ENCODE measurements at regions not wholly inside any gene's neighbourhood (a gene's known extent, or its start where the extent isn't known, plus 50 kb on each side); places are given as distances from the start of the nearest gene placed in this dataset.

- no peak for DNase-seq
Measured at GRCh38 chr13:60757501-60758215, 360.6 kb downstream of the TDRD3 start.

GRCh38 chr13:60756306-60756705 is 359.3 kb downstream of the TDRD3 start:
- no peak for DNase-seq

- DNase-seq = no peak
Measured at GRCh38 chr13:60755380-60756163, 358.6 kb downstream of the TDRD3 start.

- no peak for DNase-seq
Measured at GRCh38 chr13:60754211-60755090, 357.4 kb downstream of the TDRD3 start.

- DNase-seq = no peak
Measured at GRCh38 chr13:60753641-60754040, 356.6 kb downstream of the TDRD3 start.

- no peak for DNase-seq
Measured at GRCh38 chr13:60745343-60745742, 348.3 kb downstream of the TDRD3 start.

- no peak for DNase-seq
Measured at GRCh38 chr13:60733933-60734332, 336.9 kb downstream of the TDRD3 start.

- no peak for DNase-seq
Measured at GRCh38 chr13:60727140-60727539, 330.1 kb downstream of the TDRD3 start.

- DNase-seq = no peak
Measured at GRCh38 chr13:60721063-60721462, 324.0 kb downstream of the TDRD3 start.

- DNase-seq = no peak
Measured at GRCh38 chr13:60720590-60720989, 323.6 kb downstream of the TDRD3 start.

GRCh38 chr13:60716313-60716712 is 319.3 kb downstream of the TDRD3 start:
- DNase-seq = no peak

- no peak for DNase-seq
Measured at GRCh38 chr13:60707878-60708277, 310.9 kb downstream of the TDRD3 start.

- no peak for DNase-seq
Measured at GRCh38 chr13:60701895-60702294, 304.9 kb downstream of the TDRD3 start.

GRCh38 chr13:60700994-60701393 is 304.0 kb downstream of the TDRD3 start:
- no peak for DNase-seq

- DNase-seq = no peak
Measured at GRCh38 chr13:60699636-60700035, 302.6 kb downstream of the TDRD3 start.

- DNase-seq = no peak
Measured at GRCh38 chr13:60696602-60697001, 299.6 kb downstream of the TDRD3 start.

GRCh38 chr13:60691268-60691667 is 294.2 kb downstream of the TDRD3 start:
- DNase-seq = no peak

GRCh38 chr13:60690604-60691003 is 293.6 kb downstream of the TDRD3 start:
- DNase-seq = no peak

GRCh38 chr13:60689571-60689970 is 292.6 kb downstream of the TDRD3 start:
- DNase-seq = no peak

- DNase-seq = no peak
Measured at GRCh38 chr13:60689076-60689475, 292.1 kb downstream of the TDRD3 start.

- no peak for DNase-seq
Measured at GRCh38 chr13:60679928-60680694, 283.1 kb downstream of the TDRD3 start.

- no peak for DNase-seq
Measured at GRCh38 chr13:60679131-60679530, 282.1 kb downstream of the TDRD3 start.

GRCh38 chr13:60671386-60671785 is 274.4 kb downstream of the TDRD3 start:
- no peak for DNase-seq

Data from NCI-H510A (cell line).